K562 (cell line): ENCODE measurements at regions not wholly inside any gene's neighbourhood (a gene's known extent, or its start where the extent isn't known, plus 50 kb on each side); places are given as distances from the start of the nearest gene placed in this dataset.
A peak's percentile ranks its signal among the peaks of the same experiment; 100 is the strongest.

ENCODE experiments used
- ATF1 ChIP-seq, 2 experiments: fragments of 450-650 bp in 1 of 2; IDR thresholded peaks; 2 replicates each; pipeline ENCODE4 v1.6.1; 2016; ENCODE audit warnings: missing compliant biosample characterization in 1 of 2, missing genetic modification characterization in 1 of 2
- DDX20 ChIP-seq: fragments of 450-650 bp; IDR thresholded peaks from 2 replicates; pipeline ENCODE4 v1.6.1; 2016; ENCODE audit warnings: missing genetic modification characterization, low read depth, mild to moderate bottlenecking, missing compliant biosample characterization, moderate library complexity
- FOXK1 ChIP-seq: sonication (generic); formaldehyde crosslinking; IDR thresholded peaks from 2 replicates; pipeline ENCODE4 v1.8.0; 2022; ENCODE audit warnings: missing genetic modification reagents, mild to moderate bottlenecking, borderline replicate concordance
- HIVEP1 ChIP-seq: fragments of 250-450 bp; sonication (Bioruptor Pico); IDR thresholded peaks from 2 replicates; pipeline ENCODE4 v1.4.0; 2020; ENCODE audit warnings: mild to moderate bottlenecking
- NCOA1 ChIP-seq: fragments of 450-650 bp; IDR thresholded peaks from 2 replicates; pipeline ENCODE4 v1.6.1; 2016; ENCODE audit warnings: low read depth
- OTX1 ChIP-seq: fragments of 450-650 bp; formaldehyde crosslinking; IDR thresholded peaks from 2 replicates; pipeline ENCODE4 v1.4.0; 2022; ENCODE audit warnings: mild to moderate bottlenecking
- PRPF4 ChIP-seq: fragments of 200-400 bp; formaldehyde crosslinking; IDR thresholded peaks from one replicate; pipeline ENCODE4 v1.6.1; 2017; ENCODE audit warnings: low read length, low read depth, mild to moderate bottlenecking; ENCODE audit not compliant: insufficient read depth, poor library complexity, severe bottlenecking
- STAG1 ChIP-seq: sonication (generic); formaldehyde crosslinking; IDR thresholded peaks from 2 replicates; pipeline ENCODE4 v1.5.0; 2020; ENCODE audit warnings: missing genetic modification reagents, borderline replicate concordance
- TBL1XR1 ChIP-seq, 2 experiments: IDR thresholded peaks; 2 replicates each; pipeline ENCODE4 v1.6.1; 2012; ENCODE audit warnings: improper control_type of control experiment in 2 of 2, low read length in 2 of 2, mild to moderate bottlenecking in 1 of 2
- ZKSCAN3 ChIP-seq: fragments of 250-450 bp; sonication (Bioruptor Pico); IDR thresholded peaks from 2 replicates; pipeline ENCODE4 v1.4.0; 2020
- ZNF347 ChIP-seq: fragments of 450-650 bp; formaldehyde crosslinking; IDR thresholded peaks from 2 replicates; pipeline ENCODE4 v1.4.0; 2020; ENCODE audit warnings: low read depth, mild to moderate bottlenecking, moderate library complexity
- ZNF41 ChIP-seq: fragments of 250-450 bp; sonication (Bioruptor Pico); conservative IDR thresholded peaks from 2 replicates; pipeline ENCODE4 v1.4.0; 2020; ENCODE audit warnings: mild to moderate bottlenecking
- ZNF436 ChIP-seq: fragments of 250-450, 450-650 bp; sonication (Bioruptor Pico); formaldehyde crosslinking; IDR thresholded peaks from 2 replicates; pipeline ENCODE4 v1.7.0; 2020; ENCODE audit warnings: mild to moderate bottlenecking
- ZNF445 ChIP-seq: fragments of 250-450 bp; sonication (Bioruptor Pico); IDR thresholded peaks from 2 replicates; pipeline ENCODE4 v1.4.0; 2020; ENCODE audit warnings: low read depth, mild to moderate bottlenecking, moderate library complexity
- TF ChIP-seq, protein P1 (sequence below), 2 experiments: IDR thresholded peaks; 2 replicates each; pipeline ENCODE4 v1.6.1; 2012; ENCODE audit warnings: improper control_type of control experiment in 2 of 2, low read depth in 2 of 2, low read length in 2 of 2, borderline replicate concordance in 1 of 2
- TF ChIP-seq, protein P2 (sequence below): sonication (generic); formaldehyde crosslinking; IDR thresholded peaks from 2 replicates; pipeline ENCODE4 v1.5.0; 2020; ENCODE audit warnings: missing genetic modification reagents
- TF ChIP-seq, protein P3 (sequence below), 2 experiments: fragments of 450-650 bp; IDR thresholded peaks; 2 replicates each; pipeline ENCODE4 v1.6.1; 2016; ENCODE audit warnings: mild to moderate bottlenecking in 2 of 2, borderline replicate concordance in 1 of 2, low read depth in 1 of 2, moderate library complexity in 1 of 2

DNA sequence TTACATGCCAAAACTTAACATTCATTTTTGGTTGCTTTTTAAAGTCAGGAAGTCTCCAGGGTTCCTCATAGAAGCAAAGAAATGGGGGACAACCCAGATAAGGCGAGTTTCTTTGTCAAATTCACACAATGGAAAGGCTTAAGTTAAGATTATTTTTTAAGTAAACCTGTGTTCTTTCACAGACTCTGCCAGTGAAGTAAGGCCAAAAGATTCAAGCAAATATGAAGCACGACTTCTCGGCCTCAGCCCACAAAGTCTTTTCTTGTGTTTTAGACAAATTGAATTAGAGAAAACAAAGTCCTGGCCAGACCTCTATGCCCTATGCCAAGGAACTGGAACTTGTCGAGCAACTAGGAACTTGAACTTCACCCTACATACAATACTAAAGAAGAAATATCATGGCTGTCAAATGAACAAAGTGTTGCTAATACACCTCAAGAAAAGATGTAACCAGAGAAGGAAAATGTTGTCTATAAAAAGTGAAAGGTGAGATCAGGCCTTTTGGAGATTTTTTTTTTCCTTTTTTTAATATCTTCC lies 540.0 kb upstream of the JARID2 start (continued):
- TF ChIP-seq NCOA1 (no peak), ZNF436 (CRISPR knock-in tag) (no peak), ZNF347 (CRISPR knock-in tag) (peak; percentile 58; the same call in 1 of the 2 replicates), PRPF4 (no peak), FOXK1 (CRISPR knock-in tag) (no peak), ZKSCAN3 (no peak), ZNF445 (CRISPR knock-in tag) (0 out of 2 replicates have a peak, but pooled peaks have one; percentile 54), OTX1 (CRISPR knock-in tag) (no peak), HIVEP1 (CRISPR knock-in tag) (0 out of 2 replicates have a peak, but pooled peaks have one; percentile 24), DDX20 (tag) (no peak), ZNF41 (CRISPR knock-in tag) (no peak), ATF1 (CRISPR knock-in tag; IDR thresholded peaks at IDR 0.05) (no peak), ATF1 (tag; IDR thresholded peaks at IDR 0.05) (no peak), STAG1 (CRISPR knock-in tag) (no peak), TBL1XR1 (IDR thresholded peaks at IDR 0.05; ENCODE audit: low read length in 2 of 2) (no peak)
- TF ChIP-seq, protein P1, sequence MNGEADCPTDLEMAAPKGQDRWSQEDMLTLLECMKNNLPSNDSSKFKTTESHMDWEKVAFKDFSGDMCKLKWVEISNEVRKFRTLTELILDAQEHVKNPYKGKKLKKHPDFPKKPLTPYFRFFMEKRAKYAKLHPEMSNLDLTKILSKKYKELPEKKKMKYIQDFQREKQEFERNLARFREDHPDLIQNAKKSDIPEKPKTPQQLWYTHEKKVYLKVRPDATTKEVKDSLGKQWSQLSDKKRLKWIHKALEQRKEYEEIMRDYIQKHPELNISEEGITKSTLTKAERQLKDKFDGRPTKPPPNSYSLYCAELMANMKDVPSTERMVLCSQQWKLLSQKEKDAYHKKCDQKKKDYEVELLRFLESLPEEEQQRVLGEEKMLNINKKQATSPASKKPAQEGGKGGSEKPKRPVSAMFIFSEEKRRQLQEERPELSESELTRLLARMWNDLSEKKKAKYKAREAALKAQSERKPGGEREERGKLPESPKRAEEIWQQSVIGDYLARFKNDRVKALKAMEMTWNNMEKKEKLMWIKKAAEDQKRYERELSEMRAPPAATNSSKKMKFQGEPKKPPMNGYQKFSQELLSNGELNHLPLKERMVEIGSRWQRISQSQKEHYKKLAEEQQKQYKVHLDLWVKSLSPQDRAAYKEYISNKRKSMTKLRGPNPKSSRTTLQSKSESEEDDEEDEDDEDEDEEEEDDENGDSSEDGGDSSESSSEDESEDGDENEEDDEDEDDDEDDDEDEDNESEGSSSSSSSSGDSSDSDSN (IDR thresholded peaks at IDR 0.05; ENCODE audit: borderline replicate concordance in 1 of 2, low read depth in 2 of 2, low read length in 2 of 2): no peak
- TF ChIP-seq, protein P2, sequence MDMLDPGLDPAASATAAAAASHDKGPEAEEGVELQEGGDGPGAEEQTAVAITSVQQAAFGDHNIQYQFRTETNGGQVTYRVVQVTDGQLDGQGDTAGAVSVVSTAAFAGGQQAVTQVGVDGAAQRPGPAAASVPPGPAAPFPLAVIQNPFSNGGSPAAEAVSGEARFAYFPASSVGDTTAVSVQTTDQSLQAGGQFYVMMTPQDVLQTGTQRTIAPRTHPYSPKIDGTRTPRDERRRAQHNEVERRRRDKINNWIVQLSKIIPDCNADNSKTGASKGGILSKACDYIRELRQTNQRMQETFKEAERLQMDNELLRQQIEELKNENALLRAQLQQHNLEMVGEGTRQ: no peak
- TF ChIP-seq, protein P3, sequence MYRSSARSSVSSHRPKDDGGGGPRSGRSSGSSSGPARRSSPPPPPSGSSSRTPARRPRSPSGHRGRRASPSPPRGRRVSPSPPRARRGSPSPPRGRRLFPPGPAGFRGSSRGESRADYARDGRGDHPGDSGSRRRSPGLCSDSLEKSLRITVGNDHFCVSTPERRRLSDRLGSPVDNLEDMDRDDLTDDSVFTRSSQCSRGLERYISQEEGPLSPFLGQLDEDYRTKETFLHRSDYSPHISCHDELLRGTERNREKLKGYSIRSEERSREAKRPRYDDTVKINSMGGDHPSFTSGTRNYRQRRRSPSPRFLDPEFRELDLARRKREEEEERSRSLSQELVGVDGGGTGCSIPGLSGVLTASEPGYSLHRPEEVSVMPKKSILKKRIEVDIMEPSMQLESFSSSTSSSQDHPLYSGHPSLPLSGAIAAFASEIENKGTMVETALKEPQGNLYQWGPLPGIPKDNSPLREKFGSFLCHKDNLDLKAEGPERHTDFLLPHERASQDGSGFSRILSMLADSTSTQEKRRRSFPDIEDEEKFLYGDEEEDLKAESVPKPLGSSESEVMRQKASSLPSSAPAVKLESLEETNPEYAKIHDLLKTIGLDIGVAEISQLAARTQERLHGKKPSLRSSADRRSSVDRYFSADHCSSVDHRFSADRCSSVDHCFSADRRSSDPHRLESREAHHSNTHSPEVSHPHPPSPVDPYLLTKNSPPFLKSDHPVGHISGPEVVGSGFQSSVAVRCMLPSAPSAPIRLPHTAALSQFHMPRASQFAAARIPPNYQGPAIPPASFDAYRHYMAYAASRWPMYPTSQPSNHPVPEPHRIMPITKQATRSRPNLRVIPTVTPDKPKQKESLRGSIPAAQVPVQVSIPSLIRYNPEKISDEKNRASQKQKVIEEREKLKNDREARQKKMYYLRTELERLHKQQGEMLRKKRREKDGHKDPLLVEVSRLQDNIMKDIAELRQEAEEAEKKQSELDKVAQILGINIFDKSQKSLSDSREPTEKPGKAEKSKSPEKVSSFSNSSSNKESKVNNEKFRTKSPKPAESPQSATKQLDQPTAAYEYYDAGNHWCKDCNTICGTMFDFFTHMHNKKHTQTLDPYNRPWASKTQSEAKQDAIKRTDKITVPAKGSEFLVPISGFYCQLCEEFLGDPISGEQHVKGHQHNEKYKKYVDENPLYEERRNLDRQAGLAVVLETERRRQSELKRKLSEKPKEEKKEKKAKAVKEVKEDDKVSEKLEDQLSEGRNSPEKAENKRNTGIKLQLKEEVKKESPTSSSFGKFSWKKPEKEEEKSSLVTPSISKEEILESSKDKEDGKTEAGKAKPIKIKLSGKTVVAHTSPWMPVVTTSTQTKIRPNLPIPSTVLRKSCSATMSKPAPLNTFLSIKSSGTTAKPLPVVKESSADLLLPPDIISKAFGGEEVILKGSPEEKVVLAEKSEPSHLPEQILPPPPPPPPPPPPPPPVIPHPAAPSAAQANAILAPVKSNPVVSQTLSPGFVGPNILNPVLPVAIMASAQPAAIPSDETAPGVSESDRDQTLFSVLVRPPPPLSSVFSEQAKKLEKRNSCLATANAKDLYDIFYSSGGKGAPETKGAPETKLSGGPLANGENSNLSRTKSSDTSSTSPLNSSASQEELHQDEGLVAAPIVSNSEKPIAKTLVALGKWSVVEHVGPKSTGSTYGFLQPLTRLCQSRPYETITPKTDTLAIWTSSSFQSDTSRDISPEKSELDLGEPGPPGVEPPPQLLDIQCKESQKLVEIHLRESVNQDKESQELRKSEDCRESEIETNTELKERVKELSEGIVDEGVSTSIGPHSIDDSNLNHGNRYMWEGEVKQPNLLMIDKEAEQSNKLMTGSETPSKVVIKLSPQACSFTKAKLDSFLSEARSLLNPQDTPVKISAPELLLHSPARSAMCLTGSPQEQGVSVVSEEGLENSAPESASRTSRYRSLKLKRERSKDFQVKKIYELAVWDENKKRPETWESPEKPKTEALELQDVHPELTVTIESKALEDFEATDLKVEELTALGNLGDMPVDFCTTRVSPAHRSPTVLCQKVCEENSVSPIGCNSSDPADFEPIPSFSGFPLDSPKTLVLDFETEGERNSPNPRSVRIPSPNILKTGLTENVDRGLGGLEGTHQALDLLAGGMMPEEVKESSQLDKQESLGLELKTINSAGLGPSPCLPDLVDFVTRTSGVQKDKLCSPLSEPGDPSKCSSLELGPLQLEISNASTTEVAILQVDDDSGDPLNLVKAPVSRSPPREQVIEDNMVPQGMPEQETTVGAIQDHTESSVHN (IDR thresholded peaks at IDR 0.05; ENCODE audit: borderline replicate concordance in 1 of 2, low read depth in 1 of 2): no peak
